PC-3 (cell line): ENCODE measurements at regions not wholly inside any gene's neighbourhood (a gene's known extent, or its start where the extent isn't known, plus 50 kb on each side); places are given as distances from the start of the nearest gene placed in this dataset.

Source experiments
- EZH2 ChIP-seq: fragments of 300-600 bp; sonication (generic); IDR thresholded peaks from one replicate; pipeline ENCODE4 v1.6.1; 2017; ENCODE audit warnings: antibody characterized with exemption, mild to moderate bottlenecking, low read length; ENCODE audit not compliant: unreplicated experiment
- EZH2phosphoT487 ChIP-seq: fragments of 300-600 bp; sonication (generic); IDR thresholded peaks from 2 replicates; pipeline ENCODE4 v1.6.1; 2018; ENCODE audit warnings: mild to moderate bottlenecking, antibody characterized with exemption, low read length, borderline replicate concordance
- TF ChIP-seq, protein P1 (sequence below): fragments of 300-600 bp; sonication (generic); conservative IDR thresholded peaks from 2 replicates; pipeline ENCODE4 v1.5.1; 2017; ENCODE audit warnings: antibody characterized with exemption, low read depth, mild to moderate bottlenecking, low read length

DNA sequence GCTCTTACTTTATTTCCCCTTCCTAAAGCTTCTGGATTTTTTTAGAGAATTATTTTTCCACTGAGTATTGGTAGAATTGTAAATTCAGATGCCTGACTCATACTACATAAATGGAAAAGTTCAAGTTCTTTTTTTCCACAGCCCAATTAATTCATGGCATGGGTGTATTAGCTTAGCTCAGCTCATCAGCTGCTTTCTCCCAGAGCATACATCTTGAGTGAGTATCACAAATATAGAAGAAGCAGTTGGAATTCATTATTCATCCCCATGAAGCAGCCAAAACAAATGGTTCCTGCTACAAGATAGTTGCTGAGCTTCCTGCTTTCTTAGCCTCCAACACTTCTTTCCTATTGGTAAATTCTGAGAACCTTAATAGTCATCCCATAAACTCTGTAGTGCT, 105.1 kb downstream of the C12orf50 start:
- TF ChIP-seq, protein P1, sequence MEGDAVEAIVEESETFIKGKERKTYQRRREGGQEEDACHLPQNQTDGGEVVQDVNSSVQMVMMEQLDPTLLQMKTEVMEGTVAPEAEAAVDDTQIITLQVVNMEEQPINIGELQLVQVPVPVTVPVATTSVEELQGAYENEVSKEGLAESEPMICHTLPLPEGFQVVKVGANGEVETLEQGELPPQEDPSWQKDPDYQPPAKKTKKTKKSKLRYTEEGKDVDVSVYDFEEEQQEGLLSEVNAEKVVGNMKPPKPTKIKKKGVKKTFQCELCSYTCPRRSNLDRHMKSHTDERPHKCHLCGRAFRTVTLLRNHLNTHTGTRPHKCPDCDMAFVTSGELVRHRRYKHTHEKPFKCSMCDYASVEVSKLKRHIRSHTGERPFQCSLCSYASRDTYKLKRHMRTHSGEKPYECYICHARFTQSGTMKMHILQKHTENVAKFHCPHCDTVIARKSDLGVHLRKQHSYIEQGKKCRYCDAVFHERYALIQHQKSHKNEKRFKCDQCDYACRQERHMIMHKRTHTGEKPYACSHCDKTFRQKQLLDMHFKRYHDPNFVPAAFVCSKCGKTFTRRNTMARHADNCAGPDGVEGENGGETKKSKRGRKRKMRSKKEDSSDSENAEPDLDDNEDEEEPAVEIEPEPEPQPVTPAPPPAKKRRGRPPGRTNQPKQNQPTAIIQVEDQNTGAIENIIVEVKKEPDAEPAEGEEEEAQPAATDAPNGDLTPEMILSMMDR: no peak
- TF ChIP-seq EZH2 (no peak), EZH2phosphoT487 (no peak)
